Jurkat, Clone E6-1 (cell line): ENCODE measurements at regions not wholly inside any gene's neighbourhood (a gene's known extent, or its start where the extent isn't known, plus 50 kb on each side); places are given as distances from the start of the nearest gene placed in this dataset.

Source experiments
- DNase-seq: peaks from one replicate; pipeline ENCODE4 v3.0.0-alpha.2; 2011; ENCODE audit warnings: low read depth, low spot score
- H3K4me3 ChIP-seq: 2 replicates; pipeline ENCODE4 v1.5.1; 2011; ENCODE audit warnings: mild to moderate bottlenecking, low read length, control low read depth, moderate library complexity

GRCh38 chr5:167892352-167893115 lies 398.9 kb upstream of the WWC1 start:
- DNase-seq = no peak
- H3K4me3 ChIP-seq = no peak overlapping the region

GRCh38 chr5:167893271-167893670 lies 398.2 kb upstream of the WWC1 start:
- no peak for DNase-seq

DNA sequence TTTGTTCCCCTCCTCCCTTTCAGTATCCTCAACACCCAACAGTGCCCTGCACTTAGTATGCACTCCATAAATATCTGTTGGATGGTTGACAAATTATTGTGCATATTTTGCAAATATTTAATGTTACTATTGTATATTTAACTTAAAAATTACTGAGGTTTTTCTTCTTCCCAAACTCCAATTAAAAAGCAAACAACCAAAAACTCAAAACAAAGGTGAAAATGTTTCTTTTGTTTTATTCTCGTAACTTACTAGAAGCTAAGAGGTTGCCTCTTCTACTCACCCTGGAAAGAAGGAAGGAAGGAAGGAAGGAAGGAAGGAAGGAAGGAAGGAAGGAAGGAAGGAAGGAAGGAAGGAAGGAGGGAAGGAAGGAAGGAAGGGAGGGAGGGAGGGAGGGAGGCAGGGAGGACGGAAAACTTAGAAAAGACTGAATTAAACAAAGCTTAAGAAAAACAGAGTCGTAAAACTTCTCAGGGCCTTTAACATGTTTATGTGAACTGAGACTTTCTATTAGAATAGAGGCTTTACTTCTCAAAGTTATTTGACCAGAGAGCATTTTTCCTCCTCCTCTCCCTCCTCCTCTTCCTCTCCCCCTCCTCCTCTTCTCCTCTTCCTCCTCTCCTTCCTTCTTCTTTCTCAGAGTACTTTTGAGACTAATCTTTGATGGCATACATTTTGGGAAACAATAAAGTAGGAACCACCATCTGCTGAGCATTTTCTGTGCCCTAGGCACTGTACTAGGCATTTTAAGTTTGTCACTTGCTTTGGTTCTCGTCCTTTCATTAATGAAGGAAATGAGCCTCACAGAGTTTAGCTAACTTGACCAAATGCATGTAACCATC lies 396.6 kb upstream of the WWC1 start:
- no peak for DNase-seq
- no peak overlapping the region for H3K4me3 ChIP-seq

More at GRCh38 chr5:167893271-167893670, 398.2 kb upstream of the WWC1 start:
- H3K4me3 ChIP-seq = no peak overlapping the region

DNA sequence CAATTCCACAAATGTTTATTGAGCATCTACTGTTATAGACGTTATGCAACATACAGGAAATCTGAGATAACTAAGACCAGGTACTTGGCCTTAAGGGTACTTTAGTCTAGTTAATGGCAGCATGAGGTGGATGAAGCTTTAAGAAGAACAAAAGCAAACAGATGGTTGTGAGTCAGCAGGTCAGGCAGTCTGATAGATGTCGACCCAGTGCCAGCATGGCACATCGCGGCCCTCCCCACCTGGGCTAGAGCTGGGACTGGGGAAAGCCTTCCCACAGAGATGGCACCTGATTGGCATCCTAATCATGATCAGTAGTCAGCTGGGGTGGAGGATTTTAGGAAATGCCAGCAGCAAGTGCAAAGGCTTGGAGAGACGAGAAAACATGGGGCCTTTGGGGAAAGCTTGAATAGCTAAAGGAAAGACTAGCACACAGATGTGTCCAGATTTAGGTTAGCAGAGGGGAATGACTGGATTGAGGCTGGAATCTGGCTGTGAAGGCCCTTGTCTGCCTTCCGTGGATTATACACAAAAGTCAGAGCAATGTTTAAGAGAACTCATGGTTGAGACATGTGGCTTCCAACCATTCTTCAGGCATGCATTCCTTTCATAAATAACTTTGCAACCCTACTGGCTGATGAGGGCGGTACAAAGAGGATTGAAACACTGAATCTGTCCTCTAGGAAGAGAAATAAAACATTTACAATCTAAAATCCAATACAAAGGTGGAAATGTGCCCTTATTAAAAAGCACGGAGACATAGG lies 395.4 kb upstream of the WWC1 start:
- H3K4me3 ChIP-seq = no peak overlapping the region
- DNase-seq = no peak

DNA sequence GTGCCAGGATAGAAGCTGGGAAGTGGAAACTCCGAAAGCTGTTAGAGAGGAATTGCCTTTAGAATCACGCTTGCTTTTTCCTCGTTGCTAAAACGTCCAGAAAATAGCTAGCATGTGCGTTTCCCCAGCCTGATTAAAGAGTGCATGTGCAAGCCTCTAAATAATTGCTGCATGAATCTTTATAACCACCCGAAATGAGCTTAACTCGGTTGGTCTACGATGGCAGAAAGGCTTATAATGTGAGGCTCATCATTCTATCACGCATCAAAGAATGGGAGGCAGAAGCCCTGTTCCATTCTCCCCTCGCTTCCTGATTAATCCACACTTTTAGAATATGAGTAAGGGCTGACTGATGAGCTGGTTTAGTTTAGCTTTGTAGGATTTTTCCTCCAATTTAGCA lies 394.6 kb upstream of the WWC1 start:
- no peak overlapping the region for H3K4me3 ChIP-seq
- no peak for DNase-seq

DNA sequence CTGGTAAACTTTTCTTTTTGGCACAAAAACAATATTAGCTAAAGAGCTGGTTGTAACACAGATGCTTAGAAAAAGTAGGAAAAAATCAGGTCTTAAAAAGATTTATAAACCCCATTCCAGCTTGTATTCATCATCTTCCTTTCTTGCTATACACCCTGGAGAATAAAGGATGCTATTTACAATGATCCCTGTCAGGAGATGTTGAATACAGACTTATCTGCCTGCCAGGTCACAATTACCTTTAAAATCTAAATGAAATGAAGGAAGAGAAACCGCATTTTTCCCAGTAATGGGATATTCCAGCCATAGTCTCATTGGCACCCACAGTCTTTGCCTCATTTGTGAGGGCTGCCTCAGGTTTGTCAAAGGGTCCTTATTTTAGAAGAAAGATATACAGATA lies 394.1 kb upstream of the WWC1 start:
- no peak for DNase-seq
- no peak overlapping the region for H3K4me3 ChIP-seq

DNA sequence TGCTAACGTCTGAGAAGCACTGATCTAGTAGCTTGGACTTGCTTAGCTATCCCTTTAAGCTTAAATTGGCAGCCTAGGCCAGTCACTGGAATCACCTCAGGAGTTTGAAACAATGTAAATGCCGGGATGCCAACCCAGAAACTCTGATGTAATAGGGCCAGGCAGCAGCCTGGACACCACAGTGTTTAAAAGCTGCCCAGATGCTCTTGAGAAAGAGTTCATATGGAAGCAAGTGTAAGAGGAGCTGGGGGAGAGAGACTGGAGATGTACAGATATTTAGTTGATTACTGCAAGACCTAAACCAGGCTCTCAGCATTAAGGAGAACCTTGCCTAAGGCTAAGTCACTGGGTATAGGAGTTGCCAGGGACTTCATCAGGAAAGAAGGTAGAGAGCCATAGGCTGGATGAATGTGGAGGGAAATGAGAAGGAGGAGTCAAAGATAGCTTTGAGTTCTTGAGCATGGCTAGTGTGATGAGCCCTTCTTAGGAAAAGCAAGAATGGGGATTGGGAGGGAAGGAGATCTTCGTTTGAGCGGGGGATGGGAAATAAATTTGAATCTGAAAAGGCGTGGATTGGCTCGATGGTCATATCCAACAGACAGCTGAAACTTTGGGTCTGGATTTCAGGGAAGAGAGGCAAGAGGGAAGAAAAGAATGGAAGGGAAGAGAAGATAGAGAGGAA lies 392.9 kb upstream of the WWC1 start:
- no peak overlapping the region for H3K4me3 ChIP-seq

GRCh38 chr5:167899490-167900070 lies 391.9 kb upstream of the WWC1 start:
- DNase-seq = no peak
- no peak overlapping the region for H3K4me3 ChIP-seq

More for the DNA sequence above, 392.9 kb upstream of the WWC1 start:
- DNase-seq = no peak

DNA sequence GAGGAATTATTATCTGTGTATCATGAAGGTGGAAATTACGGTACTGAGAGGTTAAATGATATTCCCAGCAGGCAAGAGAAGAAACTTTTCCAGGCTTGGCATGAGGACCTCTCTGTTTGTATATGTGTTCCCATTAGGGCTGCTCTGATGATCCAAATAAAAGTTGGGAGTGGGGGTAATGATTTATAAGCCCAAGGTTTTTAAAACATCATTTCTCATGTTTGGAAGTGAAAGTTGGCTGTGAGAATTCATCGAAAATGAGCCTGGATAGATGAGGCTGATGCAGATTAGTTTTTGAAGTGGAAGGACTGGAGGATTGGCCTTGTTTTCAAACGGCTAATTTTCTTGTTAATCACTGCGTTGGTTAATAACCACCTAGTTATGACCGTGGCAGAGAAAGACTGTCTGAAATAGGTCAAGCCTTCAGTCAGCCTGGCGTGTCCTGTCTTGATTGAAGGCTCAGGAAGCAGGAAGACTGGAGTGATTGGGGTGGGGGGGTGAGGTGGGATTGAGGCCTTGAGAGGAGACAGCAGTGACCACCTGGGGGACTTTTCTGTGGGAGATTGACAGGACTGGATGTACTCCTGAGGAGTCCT lies 391.0 kb upstream of the WWC1 start:
- DNase-seq = no peak
- H3K4me3 ChIP-seq = no peak overlapping the region

GRCh38 chr5:167902298-167902697 lies 389.1 kb upstream of the WWC1 start:
- H3K4me3 ChIP-seq = no peak overlapping the region
- DNase-seq = no peak

GRCh38 chr5:167903243-167903642 lies 388.2 kb upstream of the WWC1 start:
- no peak overlapping the region for H3K4me3 ChIP-seq
- DNase-seq = no peak

- H3K4me3 ChIP-seq = no peak overlapping the region
- no peak for DNase-seq
Observed at GRCh38 chr5:167903659-167904058, 387.8 kb upstream of the WWC1 start.

GRCh38 chr5:167905919-167906853 lies 385.3 kb upstream of the WWC1 start:
- no peak for DNase-seq
- H3K4me3 ChIP-seq = no peak overlapping the region

GRCh38 chr5:167908606-167909005 lies 382.8 kb upstream of the WWC1 start:
- no peak for DNase-seq
- H3K4me3 ChIP-seq = no peak overlapping the region

DNA sequence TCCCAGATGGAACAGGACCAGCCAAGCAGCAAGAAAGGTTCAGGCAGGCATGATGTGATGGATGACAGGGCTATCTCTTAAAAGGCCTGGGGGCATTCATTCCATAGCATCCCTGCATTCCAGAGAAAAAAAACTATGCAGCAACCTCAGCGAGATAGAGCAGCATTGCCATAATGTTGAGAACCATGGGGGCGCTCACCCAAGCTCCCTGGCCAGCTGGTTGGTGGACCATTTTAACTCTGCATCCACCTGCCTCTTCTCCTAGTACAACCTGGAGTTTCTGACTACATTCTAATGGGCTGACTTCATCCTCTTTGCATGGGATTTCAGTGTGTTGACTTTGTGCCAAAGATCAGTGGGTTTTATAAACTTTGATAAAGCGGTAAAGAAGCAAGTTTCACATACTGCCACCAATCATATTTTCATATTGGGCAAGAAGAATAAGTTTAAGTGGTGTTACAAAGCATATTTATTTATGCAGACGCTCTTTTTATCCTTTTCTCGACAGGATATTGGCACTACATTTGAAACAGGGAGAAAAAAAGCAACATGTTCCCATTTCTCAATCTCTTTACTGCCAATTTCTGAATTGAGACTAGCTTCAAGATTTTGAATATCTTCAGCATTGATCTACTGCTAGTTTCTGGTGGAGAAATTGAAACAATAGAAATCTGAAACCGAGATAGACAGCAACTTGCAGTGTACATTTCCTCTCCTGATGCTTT lies 378.3 kb upstream of the WWC1 start:
- DNase-seq = no peak
- H3K4me3 ChIP-seq = no peak overlapping the region

- H3K4me3 ChIP-seq = no peak overlapping the region
- DNase-seq = no peak
Observed at GRCh38 chr5:167915237-167915636, 376.2 kb upstream of the WWC1 start.

DNA sequence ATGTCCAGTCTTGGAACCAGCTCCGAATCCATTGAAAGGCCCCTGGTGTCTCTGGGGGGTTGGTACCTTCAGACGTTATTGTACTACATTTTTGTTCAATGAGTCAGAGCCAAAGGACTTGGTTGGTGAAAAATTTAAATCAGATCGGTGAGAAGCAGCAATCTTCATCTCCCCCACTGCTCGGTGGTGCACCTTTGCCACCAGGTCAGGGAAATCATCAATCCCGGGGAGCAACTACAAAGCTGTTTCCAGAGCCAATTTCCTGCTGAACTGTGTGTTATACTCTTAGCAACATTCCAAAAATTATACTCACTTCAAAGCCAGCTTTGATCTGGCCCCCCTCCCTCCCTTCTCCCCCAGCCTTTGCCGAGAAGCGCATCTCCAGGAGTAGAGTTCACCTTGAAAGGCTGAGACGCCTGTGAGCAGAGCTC lies 375.2 kb upstream of the WWC1 start:
- H3K4me3 ChIP-seq = no peak overlapping the region
- no peak for DNase-seq
